Fibroblast of villous mesenchyme (primary cell): ENCODE measurements at regions not wholly inside any gene's neighbourhood (a gene's known extent, or its start where the extent isn't known, plus 50 kb on each side); places are given as distances from the start of the nearest gene placed in this dataset.

ENCODE experiments used
- DNase-seq: peaks from one replicate; pipeline ENCODE4 v3.0.0-alpha.2; 2010; ENCODE audit warnings: low read depth
- H3K4me3 ChIP-seq: 2 replicates; pipeline ENCODE4 v1.5.1; 2011; ENCODE audit warnings: low read depth, mild to moderate bottlenecking, low read length
- TF ChIP-seq, protein P1 (sequence below): IDR thresholded peaks from 2 replicates; pipeline ENCODE4 v1.5.1; 2012; ENCODE audit warnings: low read depth, mild to moderate bottlenecking, low read length; ENCODE audit not compliant: insufficient read depth

GRCh38 chr2:106280722-106281446, 86.8 kb upstream of the UXS1 start:
- TF ChIP-seq, protein P1, sequence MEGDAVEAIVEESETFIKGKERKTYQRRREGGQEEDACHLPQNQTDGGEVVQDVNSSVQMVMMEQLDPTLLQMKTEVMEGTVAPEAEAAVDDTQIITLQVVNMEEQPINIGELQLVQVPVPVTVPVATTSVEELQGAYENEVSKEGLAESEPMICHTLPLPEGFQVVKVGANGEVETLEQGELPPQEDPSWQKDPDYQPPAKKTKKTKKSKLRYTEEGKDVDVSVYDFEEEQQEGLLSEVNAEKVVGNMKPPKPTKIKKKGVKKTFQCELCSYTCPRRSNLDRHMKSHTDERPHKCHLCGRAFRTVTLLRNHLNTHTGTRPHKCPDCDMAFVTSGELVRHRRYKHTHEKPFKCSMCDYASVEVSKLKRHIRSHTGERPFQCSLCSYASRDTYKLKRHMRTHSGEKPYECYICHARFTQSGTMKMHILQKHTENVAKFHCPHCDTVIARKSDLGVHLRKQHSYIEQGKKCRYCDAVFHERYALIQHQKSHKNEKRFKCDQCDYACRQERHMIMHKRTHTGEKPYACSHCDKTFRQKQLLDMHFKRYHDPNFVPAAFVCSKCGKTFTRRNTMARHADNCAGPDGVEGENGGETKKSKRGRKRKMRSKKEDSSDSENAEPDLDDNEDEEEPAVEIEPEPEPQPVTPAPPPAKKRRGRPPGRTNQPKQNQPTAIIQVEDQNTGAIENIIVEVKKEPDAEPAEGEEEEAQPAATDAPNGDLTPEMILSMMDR, result no peak
- no peak overlapping the region for H3K4me3 ChIP-seq
- no peak for DNase-seq

DNA sequence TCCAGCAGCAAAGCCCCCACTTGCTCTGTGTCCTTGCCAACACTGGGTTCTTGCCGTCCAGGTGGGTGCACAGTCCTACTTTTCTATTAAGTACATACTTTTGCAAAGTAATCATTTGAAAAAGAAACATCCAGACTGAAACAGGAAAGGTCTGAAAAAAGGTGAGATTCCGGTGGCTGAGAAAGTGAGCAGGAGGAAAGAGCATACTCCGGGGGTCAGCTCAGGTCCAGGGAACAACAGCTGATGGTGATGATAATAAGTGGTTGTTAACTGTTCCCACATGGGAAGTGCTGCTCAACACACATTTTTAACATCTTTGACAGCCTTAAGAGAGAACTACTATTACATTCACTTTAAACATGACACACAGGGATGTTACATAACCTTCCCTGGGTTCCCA, 86.1 kb upstream of the UXS1 start:
- DNase-seq, result no peak
- H3K4me3 ChIP-seq, result no peak overlapping the region
- TF ChIP-seq, protein P1, result no peak

GRCh38 chr2:106278112-106278876, 84.2 kb upstream of the UXS1 start:
- TF ChIP-seq, protein P1, result no peak
- no peak for DNase-seq
- H3K4me3 ChIP-seq, result no peak overlapping the region

DNA sequence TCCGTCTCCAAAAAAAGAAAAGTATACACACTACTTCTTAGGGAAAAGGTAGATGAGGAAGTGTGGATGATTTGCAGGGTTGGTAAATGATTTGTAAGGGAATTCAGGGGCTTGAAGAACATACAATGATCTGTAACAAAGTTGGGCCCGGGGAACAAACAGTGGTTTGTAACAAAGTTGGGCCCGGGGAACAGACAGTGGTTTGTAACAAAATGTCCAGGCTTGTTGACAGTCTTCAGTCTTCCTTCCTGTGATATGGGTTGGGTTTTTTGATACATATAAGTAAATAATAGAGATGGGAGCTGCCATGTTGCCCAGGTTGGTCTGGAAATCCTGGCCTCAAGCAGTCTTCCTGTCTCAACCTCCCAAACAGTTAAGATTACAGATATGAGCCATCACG, 83.3 kb upstream of the UXS1 start:
- no peak for DNase-seq
- TF ChIP-seq, protein P1, result no peak
- H3K4me3 ChIP-seq, result no peak overlapping the region

- TF ChIP-seq, protein P1, result no peak
- H3K4me3 ChIP-seq, result no peak overlapping the region
Observed at GRCh38 chr2:106275971-106276370, 81.9 kb upstream of the UXS1 start.

DNA sequence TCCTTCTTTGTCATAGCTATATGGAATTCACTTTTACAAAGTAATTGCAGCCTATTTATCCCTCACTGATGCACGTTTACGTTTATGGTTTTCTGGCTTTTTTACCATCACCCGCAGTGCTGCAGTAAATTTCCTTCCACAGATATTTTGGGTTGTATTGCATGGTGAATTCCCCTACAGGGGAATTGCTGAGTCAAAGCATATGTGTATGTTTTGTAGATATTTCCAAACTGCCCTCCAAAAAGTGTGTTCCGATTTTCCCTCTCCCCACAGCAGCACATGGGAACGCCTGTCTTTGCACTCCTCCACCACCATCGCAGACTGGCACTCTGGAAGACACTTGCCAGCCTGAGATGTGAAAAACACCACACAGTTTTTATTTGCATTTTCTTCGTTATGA, 80.6 kb upstream of the UXS1 start:
- no peak overlapping the region for H3K4me3 ChIP-seq
- DNase-seq, result no peak
- TF ChIP-seq, protein P1, result no peak

More at GRCh38 chr2:106275971-106276370, 81.9 kb upstream of the UXS1 start:
- DNase-seq, result no peak
